Esophagus muscularis mucosa (tissue), 4 donors: ENCODE measurements at regions not wholly inside any gene's neighbourhood (a gene's known extent, or its start where the extent isn't known, plus 50 kb on each side); places are given as distances from the start of the nearest gene placed in this dataset.

Experiments
- DNase-seq: peaks from one replicate; pipeline ENCODE4 v3.0.0-alpha.2; 2017; ENCODE audit errors: extremely low spot score
- H3K27ac ChIP-seq, 4 donors: fragments of 200-600 bp; sonication (generic); replicated peaks in 1 of 4; 1 replicate in 3 of 4; 2 replicates in 1 of 4; pipeline ENCODE4 v1.5.1; 2016 to 2019; ENCODE audit warnings: mild to moderate bottlenecking in 1 of 4
- H3K27me3 ChIP-seq, 4 donors: fragments of 200-600 bp; sonication (generic); one replicate each; pipeline versions ENCODE4 v1.5.1 to v1.6.0; 2016 to 2019
- H3K36me3 ChIP-seq, 4 donors: fragments of 200-600 bp; sonication (generic); one replicate each; pipeline ENCODE4 v1.5.1; 2016 to 2019
- H3K4me1 ChIP-seq, 4 donors: fragments of 200-600 bp; sonication (generic); one replicate each; pipeline ENCODE4 v1.5.1; 2016 to 2019
- H3K4me3 ChIP-seq, 4 donors: fragments of 200-600 bp; sonication (generic); 1 replicate in 2 of 4; 2 replicates in 2 of 4; pipeline ENCODE4 v1.5.1; 2016 to 2019; ENCODE audit warnings: mild to moderate bottlenecking in 4 of 4, moderate library complexity in 1 of 4
- H3K9me3 ChIP-seq, 4 donors: fragments of 200-600 bp; sonication (generic); 1 replicate in 3 of 4; 2 replicates in 1 of 4; pipeline ENCODE4 v1.5.1; 2016 to 2019
- CTCF ChIP-seq, 3 experiments: fragments of 200-600 bp in 2 of 3; fragments of 450-650 bp in 1 of 3; sonication (generic) in 2 of 3; IDR thresholded peaks; one replicate each; pipeline ENCODE4 v1.5.1; 2017 to 2019; ENCODE audit warnings: antibody characterized with exemption in 3 of 3, mild to moderate bottlenecking in 2 of 3, moderate library complexity in 1 of 3
- EP300 ChIP-seq: sonication (generic); formaldehyde crosslinking; IDR thresholded peaks from one replicate; pipeline ENCODE4 v1.6.1; 2017; ENCODE audit warnings: antibody characterized with exemption
- POLR2A ChIP-seq: fragments of 450-650 bp; IDR thresholded peaks from one replicate; pipeline ENCODE4 v1.6.1; 2017; ENCODE audit warnings: antibody characterized with exemption, moderate library complexity, mild to moderate bottlenecking, low read depth
- POLR2AphosphoS5 ChIP-seq, 2 donors: sonication (generic); formaldehyde crosslinking; IDR thresholded peaks; one replicate each; pipeline ENCODE4 v1.6.1; 2017; ENCODE audit warnings: antibody characterized with exemption in 2 of 2
- WGBS: methylation state at CpG from one replicate; pipeline ENCODE4 v1.1.5; 2018; 5-methylcytosine and 5-hydroxymethylcytosine counted together
- intact Hi-C: fragments of 100-400 bp; cut with DNase I; formaldehyde crosslinking; loops from one replicate; pipeline ENCODE4 v1.15.1; 2023

DNA sequence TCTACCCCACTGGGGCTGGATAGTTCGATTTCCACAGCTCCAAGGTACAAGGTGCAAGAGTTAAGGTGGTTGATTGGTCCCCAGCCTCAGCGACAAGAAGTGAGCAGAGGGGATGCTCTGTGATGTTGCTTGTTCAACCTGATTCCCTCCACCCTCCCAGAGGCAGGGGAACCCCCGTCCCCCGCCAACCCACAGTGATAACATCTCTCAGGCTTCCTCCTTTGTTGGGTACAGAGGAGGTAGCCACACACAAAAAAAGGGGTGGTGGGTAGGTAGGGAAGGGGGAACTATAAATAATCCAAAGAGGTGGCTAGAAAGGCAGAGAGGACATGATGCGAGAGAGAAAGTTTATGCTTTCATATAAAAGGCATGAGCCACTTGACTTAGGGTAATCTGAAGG is 192.9 kb upstream of the POU3F3 start:
- no peak for DNase-seq
- WGBS = 78% methylated on average over 5 of the region's 5 CpGs
- intact Hi-C loops = no loop called here

GRCh38 chr2:104664672-104665071 is 189.2 kb upstream of the POU3F3 start:
- intact Hi-C loops = no loop called here
- WGBS = 82% methylated on average over 3 of the region's 3 CpGs
- TF ChIP-seq EP300 = no peak
- TF ChIP-seq CTCF (IDR thresholded peaks at IDR 0.05) = no peak
- no peak for TF ChIP-seq POLR2AphosphoS5 (IDR thresholded peaks at IDR 0.05)
- no peak for TF ChIP-seq POLR2A
- Histone ChIP-seq H3K27me3 (peaks cover 0 to 14% (median 0%) of the 10 kb centered on the region in 4 donors), H3K27ac (no peak overlapping the region), H3K4me3 (no peak overlapping the region), H3K36me3 (no peaks in the 10 kb centered on the region), H3K9me3 (no peaks in the 10 kb centered on the region), H3K4me1 (no peaks in the 10 kb centered on the region)
- no peak for DNase-seq

More for the DNA sequence above, 192.9 kb upstream of the POU3F3 start:
- no peaks in the 10 kb centered on the region for H3K36me3 ChIP-seq
- H3K4me3 ChIP-seq = no peak overlapping the region
- H3K27me3 ChIP-seq = peaks cover 0 to 32% (median 0%) of the 10 kb centered on the region in 4 donors
- no peaks in the 10 kb centered on the region for H3K9me3 ChIP-seq
- H3K4me1 ChIP-seq = peaks cover 6 to 16% (median 13%) of the 10 kb centered on the region in 4 donors
- no peak for TF ChIP-seq EP300
- TF ChIP-seq CTCF (IDR thresholded peaks at IDR 0.05) = no peak
- no peak for TF ChIP-seq POLR2A
- H3K27ac ChIP-seq = no peak overlapping the region

DNA sequence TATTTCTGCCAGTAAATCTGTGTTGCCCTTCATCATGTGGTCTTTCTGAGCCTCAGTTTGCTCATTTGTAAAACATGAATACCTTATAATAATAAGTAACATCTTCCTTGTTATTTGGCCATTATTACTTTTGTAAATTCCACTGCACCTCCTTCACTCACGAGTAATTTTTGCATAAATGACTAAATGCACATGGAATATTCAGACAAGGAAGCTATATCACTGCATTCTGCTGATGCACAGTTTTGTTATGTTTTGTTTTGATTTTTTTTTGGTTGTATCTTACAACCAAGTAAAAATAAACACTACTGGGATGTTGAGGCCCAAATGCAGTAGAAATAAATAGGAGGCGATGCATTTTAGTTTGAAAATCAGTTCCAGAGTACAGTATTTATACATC is 185.3 kb upstream of the POU3F3 start:
- Histone ChIP-seq H3K27ac (no peak overlapping the region), H3K4me1 (no peaks in the 10 kb centered on the region), H3K9me3 (no peaks in the 10 kb centered on the region), H3K36me3 (no peaks in the 10 kb centered on the region), H3K4me3 (no peak overlapping the region), H3K27me3 (no peaks in the 10 kb centered on the region)
- intact Hi-C loops = no loop called here
- WGBS = 86% methylated on average over 2 of the region's 2 CpGs
- no peak for TF ChIP-seq POLR2A
- no peak for TF ChIP-seq EP300
- TF ChIP-seq CTCF (IDR thresholded peaks at IDR 0.05) = no peak
- DNase-seq = no peak

DNA sequence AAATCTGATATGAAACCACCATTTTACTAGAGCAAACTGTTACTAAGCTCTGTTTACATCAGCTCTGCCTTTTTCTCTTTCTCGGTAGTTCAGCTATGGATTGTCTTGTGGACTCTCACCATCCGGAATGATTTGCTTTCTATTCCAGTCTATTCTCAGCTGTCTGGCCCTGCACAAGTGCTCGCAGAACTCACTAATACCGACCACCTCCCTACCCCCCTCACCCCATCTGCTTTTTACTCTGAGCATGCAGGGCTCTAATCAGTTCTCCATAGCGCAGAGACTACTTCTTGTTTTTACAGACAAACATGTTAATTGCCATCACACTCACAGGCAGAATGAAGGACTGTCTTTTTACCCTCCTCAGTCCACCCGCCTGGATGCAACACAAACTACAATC is 180.7 kb upstream of the POU3F3 start:
- TF ChIP-seq POLR2AphosphoS5 (IDR thresholded peaks at IDR 0.05) (no peak), POLR2A (no peak), EP300 (no peak), CTCF (IDR thresholded peaks at IDR 0.05) (no peak)
- Histone ChIP-seq H3K9me3 (no peaks in the 10 kb centered on the region), H3K27ac (no peak overlapping the region), H3K36me3 (no peaks in the 10 kb centered on the region), H3K27me3 (no peaks in the 10 kb centered on the region), H3K4me1 (no peaks in the 10 kb centered on the region), H3K4me3 (no peak overlapping the region)
- intact Hi-C loops = no loop called here
- DNase-seq = no peak
- WGBS = 62% methylated on average over 6 of the region's 6 CpGs

GRCh38 chr2:104678181-104678580 is 175.7 kb upstream of the POU3F3 start:
- TF ChIP-seq POLR2A = no peak
- TF ChIP-seq CTCF (IDR thresholded peaks at IDR 0.05) = no peak
- no peak for TF ChIP-seq POLR2AphosphoS5 (IDR thresholded peaks at IDR 0.05)
- TF ChIP-seq EP300 = no peak
- H3K9me3 ChIP-seq = no peaks in the 10 kb centered on the region
- H3K36me3 ChIP-seq = no peaks in the 10 kb centered on the region
- WGBS = 67% methylated on average over 4 of the region's 5 CpGs
- H3K27me3 ChIP-seq = no peaks in the 10 kb centered on the region
- H3K27ac ChIP-seq = no peak overlapping the region
- H3K4me3 ChIP-seq = no peak overlapping the region
- peak; percentile 80 for DNase-seq
- intact Hi-C loops = loop anchor here (5.0 kb wide), 1 partner anchor 291 kb away; no protein-coding TSS in a partner anchor
- no peaks in the 10 kb centered on the region for H3K4me1 ChIP-seq
